Lung (tissue), 11 donors: ENCODE measurements at regions not wholly inside any gene's neighbourhood (a gene's known extent, or its start where the extent isn't known, plus 50 kb on each side); places are given as distances from the start of the nearest gene placed in this dataset.

Experiments
- ATAC-seq: fragments of 200-7000 bp; cut with Tn5 transposase; one replicate; pipeline ENCODE4 v1.9.1; 2020; ENCODE audit warnings: moderate number of reproducible peaks; ENCODE audit not compliant: insufficient read depth, low FRiP score
- DNase-seq, 3 donors: peaks; one replicate each; pipeline ENCODE4 v3.0.0-alpha.2; 2013 to 2017
- H3K27ac ChIP-seq, 2 donors: one replicate each; pipeline ENCODE4 v1.5.1; 2013; ENCODE audit warnings: mild to moderate bottlenecking in 2 of 2, moderate library complexity in 2 of 2, control low read depth in 1 of 2, inconsistent platforms in 1 of 2, low read depth in 1 of 2, low read length in 1 of 2
- H3K27me3 ChIP-seq, 3 donors: one replicate each; pipeline ENCODE4 v1.5.1; 2013; ENCODE audit warnings: low read length in 2 of 3; ENCODE audit not compliant: control insufficient read depth in 3 of 3, insufficient read depth in 3 of 3
- H3K36me3 ChIP-seq, 4 donors: one replicate each; pipeline ENCODE4 v1.5.1; 2013; ENCODE audit warnings: low read length in 4 of 4, mild to moderate bottlenecking in 1 of 4, moderate library complexity in 1 of 4; ENCODE audit not compliant: control insufficient read depth in 4 of 4, insufficient read depth in 4 of 4
- H3K4me1 ChIP-seq, 5 donors: one replicate each; pipeline ENCODE4 v1.5.1; 2013; ENCODE audit warnings: low read length in 5 of 5, mild to moderate bottlenecking in 2 of 5, moderate library complexity in 1 of 5; ENCODE audit not compliant: control insufficient read depth in 5 of 5, insufficient read depth in 5 of 5
- H3K4me3 ChIP-seq: one replicate; pipeline ENCODE4 v1.5.1; 2013; ENCODE audit warnings: mild to moderate bottlenecking, control low read depth, moderate library complexity
- H3K9ac ChIP-seq, 2 donors: one replicate each; pipeline ENCODE4 v1.5.1; 2013; ENCODE audit warnings: low read length in 2 of 2, control low read depth in 1 of 2; ENCODE audit not compliant: insufficient read depth in 1 of 2
- H3K9me3 ChIP-seq, 4 donors: one replicate each; pipeline ENCODE4 v1.5.1; 2013; ENCODE audit warnings: low read length in 3 of 4, mild to moderate bottlenecking in 1 of 4, moderate library complexity in 1 of 4; ENCODE audit not compliant: control insufficient read depth in 4 of 4, insufficient read depth in 3 of 4
- CTCF ChIP-seq: IDR thresholded peaks from 2 replicates; pipeline ENCODE4 v1.5.1; 2012; ENCODE audit warnings: mild to moderate bottlenecking; ENCODE audit errors: control extremely low read depth, extremely low read depth
- WGBS, 2 donors: extraction: QIAGEN DNeasy Blood & Tissue Kit; methylation state at CpG; one replicate each; pipeline ENCODE4 v1.1.7; 2013; 5-methylcytosine and 5-hydroxymethylcytosine counted together
- donor health status: control.
- donor health status: control.
- donor health status: Bipolar disorder and iron deficiency.
- donor health status: healthy.
- donor health status: DM: yes; HTN: yes; CAD: no.

DNA sequence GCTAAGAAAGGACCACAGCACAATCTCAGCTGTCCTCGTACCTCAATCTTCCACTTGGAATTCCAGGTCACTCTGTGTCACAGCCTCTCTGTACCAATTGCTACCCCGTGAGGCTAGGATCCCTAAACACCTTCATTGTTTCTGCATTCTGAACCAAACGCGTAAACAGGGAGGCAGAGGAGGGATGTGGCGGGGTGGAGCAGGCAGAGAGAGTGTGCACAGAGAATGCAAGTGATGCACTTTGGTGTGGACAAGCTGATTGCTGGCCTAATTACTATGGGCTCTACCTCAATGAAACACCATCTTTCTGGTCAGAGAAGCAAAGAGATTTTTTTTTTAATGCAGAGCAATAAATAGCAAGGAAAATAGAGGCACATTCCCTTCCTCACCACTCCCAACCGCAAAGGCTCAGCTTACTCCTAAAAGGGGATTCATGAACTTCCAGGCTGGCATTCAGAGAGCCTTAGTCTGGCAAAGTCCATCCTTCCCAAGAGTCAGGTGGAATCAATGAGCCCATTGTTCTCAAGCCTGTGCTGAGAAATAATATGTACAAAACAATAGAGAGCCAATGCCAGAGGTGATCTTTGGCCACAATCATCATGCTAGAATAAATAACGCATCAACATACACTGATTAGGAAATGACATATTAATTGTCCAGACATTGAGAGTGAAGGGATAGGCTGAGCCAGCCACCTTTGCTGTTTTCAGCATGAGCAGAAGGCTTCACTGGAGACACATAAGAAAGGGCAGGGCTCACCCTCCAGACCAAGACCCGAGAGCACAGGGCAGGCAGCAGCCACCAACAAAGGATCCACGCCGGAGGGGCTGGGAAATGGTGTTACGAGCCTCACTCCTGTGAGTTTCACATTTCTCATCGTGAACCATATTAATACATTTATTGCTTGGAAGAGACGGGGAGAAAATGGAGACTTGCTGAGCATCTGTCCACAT, 278.8 kb downstream of the ENC1 start:
- H3K27ac ChIP-seq: no peak overlapping the region
- peaks cover 0 to 2% (median 0%) of the 10 kb centered on the region in 4 donors for H3K9me3 ChIP-seq
- 82 to 83% methylated on average over 13 of the region's 13 CpGs for WGBS, 2 donors
- no peak overlapping the region for H3K9ac ChIP-seq
- no peaks in the 10 kb centered on the region for H3K36me3 ChIP-seq
- peaks cover 0 to 8% (median 4%) of the 10 kb centered on the region in 5 donors for H3K4me1 ChIP-seq
- ATAC-seq (no peak), DNase-seq (no peak)
- no peaks in the 10 kb centered on the region for H3K27me3 ChIP-seq
- TF ChIP-seq CTCF: no peak
- no peak overlapping the region for H3K4me3 ChIP-seq

DNA sequence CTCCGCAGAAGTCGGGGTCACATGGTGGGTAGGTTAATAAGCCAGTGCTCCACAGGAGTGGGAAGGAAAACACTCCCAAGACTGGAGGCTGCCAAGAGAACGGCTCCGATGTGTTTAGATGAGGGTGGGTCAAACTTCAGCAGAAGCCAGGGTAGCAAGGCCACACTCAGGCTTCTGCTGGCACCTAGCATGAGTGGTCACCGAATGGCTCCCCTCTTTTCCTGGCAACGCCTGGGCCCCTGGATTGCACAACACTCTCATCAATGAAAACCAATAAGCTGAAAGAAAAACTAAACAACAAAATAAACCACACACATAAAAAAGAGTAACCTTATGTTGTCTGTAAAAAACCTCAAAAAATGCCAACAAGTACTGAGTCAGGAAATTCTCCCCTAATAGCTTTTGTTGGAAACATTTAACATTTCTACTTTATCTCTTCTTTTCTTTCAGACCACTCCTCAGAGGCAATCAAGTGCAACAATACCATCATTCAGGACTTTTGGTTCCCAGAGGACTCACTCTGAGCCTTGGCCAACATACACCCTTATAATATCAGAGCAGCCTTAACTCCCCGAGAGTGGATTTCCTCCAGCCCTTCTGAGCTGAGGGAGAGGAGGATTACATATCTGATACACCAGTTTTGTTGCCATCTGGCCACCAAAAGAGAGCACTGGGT, 279.9 kb downstream of the ENC1 start:
- TF ChIP-seq CTCF: no peak
- Histone ChIP-seq H3K9ac (no peak overlapping the region), H3K27ac (no peak overlapping the region), H3K9me3 (peaks cover 0 to under 1% (median 0%) of the 10 kb centered on the region in 4 donors), H3K4me3 (no peak overlapping the region), H3K36me3 (no peaks in the 10 kb centered on the region), H3K4me1 (peaks cover 0 to 8% (median 5%) of the 10 kb centered on the region in 5 donors), H3K27me3 (no peaks in the 10 kb centered on the region)
- 55 to 68% methylated on average over 7 of the region's 7 CpGs for WGBS, 2 donors
- DNase-seq (no peak), ATAC-seq (no peak)

- no peaks in the 10 kb centered on the region for H3K36me3 ChIP-seq
- H3K9ac ChIP-seq: no peak overlapping the region
- DNase-seq: no peak
- no peak for ATAC-seq
- H3K27ac ChIP-seq: no peak overlapping the region
- peaks cover 0 to 8% (median 4%) of the 10 kb centered on the region in 5 donors for H3K4me1 ChIP-seq
- no peak for TF ChIP-seq CTCF
- H3K9me3 ChIP-seq: no peaks in the 10 kb centered on the region
- H3K4me3 ChIP-seq: no peak overlapping the region
- WGBS, 2 donors: 56 to 57% methylated on average over 5 of the region's 5 CpGs
- H3K27me3 ChIP-seq: no peaks in the 10 kb centered on the region
Observed at GRCh38 chr5:74357827-74358226, 282.7 kb downstream of the ENC1 start.
